ENCODE measurements at regions not wholly inside any gene's neighbourhood (a gene's known extent, or its start where the extent isn't known, plus 50 kb on each side); places are given as distances from the start of the nearest gene placed in this dataset.

- Histone ChIP-seq H3K27ac (ENCODE audit: low read length) (no peak overlapping the region), H3K4me2 (ENCODE audit: low read length) (no peak overlapping the region), H3K27me3 (ENCODE audit: insufficient read depth, low read depth, low read length) (no peaks in the 10 kb centered on the region), H2AFZ (ENCODE audit: low read depth, low read length) (no peak overlapping the region), H3K4me3 (ENCODE audit: low read length) (no peak overlapping the region), H3K9me2 (ENCODE audit: insufficient read depth, low read length) (no peaks in the 10 kb centered on the region), H4K20me1 (ENCODE audit: insufficient read depth) (no peaks in the 10 kb centered on the region), H3K9ac (ENCODE audit: low read length) (no peak overlapping the region), H3K36me3 (ENCODE audit: insufficient read depth, low read length) (no peaks in the 10 kb centered on the region), H3K9me3 (ENCODE audit: low read length) (no peaks in the 10 kb centered on the region), H3F3A (ENCODE audit: insufficient read depth, low read length, poor library complexity, severe bottlenecking) (no peaks in the 10 kb centered on the region), H3K79me2 (replicated peaks; ENCODE audit: insufficient read depth, low read length) (no peaks in the 10 kb centered on the region)
- TF ChIP-seq TAF1 (IDR thresholded peaks at IDR 0.05; ENCODE audit: low read depth): no peak
- no peak for TF ChIP-seq POLR2AphosphoS5 (IDR thresholded peaks at IDR 0.05)
- no peak for TF ChIP-seq SMC3 (conservative IDR thresholded peaks at IDR 0.05; ENCODE audit: poor library complexity)
- TF ChIP-seq CTCF (IDR thresholded peaks at IDR 0.05; ENCODE audit: poor library complexity, severe bottlenecking): no peak
- no peak for TF ChIP-seq EP300 (conservative IDR thresholded peaks at IDR 0.05; ENCODE audit: poor library complexity, severe bottlenecking)
Observed at GRCh38 chr5:87007737-87008136, 259.9 kb upstream of the RASA1 start.

GRCh38 chr5:87008751-87009560, 258.7 kb upstream of the RASA1 start:
- Histone ChIP-seq H3K79me2 (replicated peaks; ENCODE audit: insufficient read depth, low read length) (no peaks in the 10 kb centered on the region), H3K4me3 (ENCODE audit: low read length) (no peak overlapping the region), H3K27ac (ENCODE audit: low read length) (no peak overlapping the region), H3K9me2 (ENCODE audit: insufficient read depth, low read length) (no peaks in the 10 kb centered on the region), H3K9me3 (ENCODE audit: low read length) (no peaks in the 10 kb centered on the region), H2AFZ (ENCODE audit: low read depth, low read length) (no peak overlapping the region), H3F3A (ENCODE audit: insufficient read depth, low read length, poor library complexity, severe bottlenecking) (no peaks in the 10 kb centered on the region), H3K9ac (ENCODE audit: low read length) (no peak overlapping the region), H3K36me3 (ENCODE audit: insufficient read depth, low read length) (no peaks in the 10 kb centered on the region), H3K27me3 (ENCODE audit: insufficient read depth, low read depth, low read length) (no peaks in the 10 kb centered on the region), H3K4me2 (ENCODE audit: low read length) (no peak overlapping the region), H4K20me1 (ENCODE audit: insufficient read depth) (no peaks in the 10 kb centered on the region)
- TF ChIP-seq REST (IDR thresholded peaks at IDR 0.05; ENCODE audit: borderline replicate concordance) (no peak), POLR2AphosphoS5 (IDR thresholded peaks at IDR 0.05) (no peak), MXI1 (conservative IDR thresholded peaks at IDR 0.05; ENCODE audit: poor library complexity, severe bottlenecking) (no peak), RAD21 (conservative IDR thresholded peaks at IDR 0.05) (no peak), EZH2 (IDR thresholded peaks at IDR 0.05; ENCODE audit: borderline replicate concordance, insufficient read depth, low read length, poor library complexity, severe bottlenecking) (no peak), TAF1 (IDR thresholded peaks at IDR 0.05; ENCODE audit: low read depth) (no peak), SMC3 (conservative IDR thresholded peaks at IDR 0.05; ENCODE audit: poor library complexity) (no peak), CTCF (IDR thresholded peaks at IDR 0.05; ENCODE audit: poor library complexity, severe bottlenecking) (no peak), EP300 (conservative IDR thresholded peaks at IDR 0.05; ENCODE audit: poor library complexity, severe bottlenecking) (no peak)

All from neural cell (in vitro differentiated cells).